ENCODE measurements at regions not wholly inside any gene's neighbourhood (a gene's known extent, or its start where the extent isn't known, plus 50 kb on each side); places are given as distances from the start of the nearest gene placed in this dataset.

GRCh38 chr5:23001120-23001519, 148.0 kb upstream of the CDH12 start:
- TF ChIP-seq POLR2A (IDR thresholded peaks at IDR 0.05) = no peak
- no peak for TF ChIP-seq CTCF (IDR thresholded peaks at IDR 0.05)

All from thyroid gland (tissue), 4 donors.